ENCODE measurements at regions not wholly inside any gene's neighbourhood (a gene's known extent, or its start where the extent isn't known, plus 50 kb on each side); places are given as distances from the start of the nearest gene placed in this dataset.

DNA sequence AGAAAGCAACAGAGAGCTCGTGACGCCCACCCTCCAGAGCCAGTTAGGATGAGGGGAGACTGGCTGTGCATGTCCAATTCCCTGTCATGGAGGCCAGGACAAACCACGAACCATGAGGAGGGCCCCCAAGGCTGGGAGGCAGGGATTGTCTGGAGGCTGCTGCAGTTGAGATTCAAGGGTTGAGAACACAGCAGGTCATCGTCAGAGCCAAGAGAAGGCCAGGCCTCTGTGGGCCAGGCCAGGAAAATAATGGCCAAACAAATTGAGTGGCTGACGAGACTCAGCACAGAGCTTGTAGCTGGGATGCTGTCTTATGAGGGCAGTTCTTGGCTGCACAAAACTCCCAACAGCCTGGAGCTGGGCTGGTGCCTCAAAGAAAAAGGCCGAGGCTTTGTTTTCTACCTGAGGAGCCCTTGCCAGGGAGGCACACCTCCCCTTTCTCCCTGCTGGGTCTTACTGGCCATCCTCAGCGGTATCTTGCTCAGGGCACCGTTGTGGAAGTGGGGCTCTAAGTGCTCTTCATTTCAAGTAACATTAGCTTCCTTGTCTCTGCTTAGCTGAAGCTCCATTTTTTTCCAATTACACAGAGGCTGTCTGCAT is 665.9 kb downstream of the BCL11B start:
- Histone ChIP-seq H3K27ac (ENCODE audit: low read length) (no peak overlapping the region), H3K4me3 (ENCODE audit: low read length) (no peak overlapping the region), H3K27me3 (ENCODE audit: control insufficient read depth, insufficient read depth, low read length) (no peaks in the 10 kb centered on the region), H3K9me3 (ENCODE audit: control insufficient read depth, low read depth, low read length) (no peaks in the 10 kb centered on the region), H3K4me1 (ENCODE audit: control insufficient read depth, insufficient read depth, low read length) (no peaks in the 10 kb centered on the region), H3K36me3 (ENCODE audit: control insufficient read depth, insufficient read depth, low read length) (no peaks in the 10 kb centered on the region)
- no CpG with 5 or more reads among the region's 8 CpGs for WGBS (ENCODE audit: insufficient coverage, low lambda C conversion rate)
- no peak for DNase-seq

DNA sequence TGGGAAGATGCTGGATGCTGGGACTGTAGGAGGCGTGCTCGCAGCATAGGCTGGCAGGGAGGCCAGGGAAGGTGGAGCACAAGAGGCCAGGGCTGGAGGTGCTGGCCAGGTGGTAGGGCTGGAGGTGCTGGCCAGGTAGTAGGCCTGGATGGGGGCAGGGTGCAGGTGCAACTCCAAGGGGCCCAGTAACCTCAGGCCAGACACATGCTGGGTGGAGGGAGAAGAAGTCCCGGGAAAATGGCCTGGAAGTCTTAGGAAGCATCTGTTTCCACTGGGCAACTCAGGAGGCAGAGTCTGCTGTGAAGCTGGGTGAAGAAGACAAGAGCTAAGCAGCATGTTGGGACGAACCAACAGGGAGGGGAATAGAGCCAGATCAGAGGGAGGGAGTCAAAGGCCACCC is 665.2 kb downstream of the BCL11B start:
- no peak overlapping the region for H3K27ac ChIP-seq (ENCODE audit: low read length)
- H3K9me3 ChIP-seq (ENCODE audit: control insufficient read depth, low read depth, low read length): no peaks in the 10 kb centered on the region
- H3K4me3 ChIP-seq (ENCODE audit: low read length): no peak overlapping the region
- no peaks in the 10 kb centered on the region for H3K36me3 ChIP-seq (ENCODE audit: control insufficient read depth, insufficient read depth, low read length)
- no peaks in the 10 kb centered on the region for H3K27me3 ChIP-seq (ENCODE audit: control insufficient read depth, insufficient read depth, low read length)
- WGBS (ENCODE audit: insufficient coverage, low lambda C conversion rate): no CpG with 5 or more reads among the region's 4 CpGs
- no peaks in the 10 kb centered on the region for H3K4me1 ChIP-seq (ENCODE audit: control insufficient read depth, insufficient read depth, low read length)
- no peak for DNase-seq

DNA sequence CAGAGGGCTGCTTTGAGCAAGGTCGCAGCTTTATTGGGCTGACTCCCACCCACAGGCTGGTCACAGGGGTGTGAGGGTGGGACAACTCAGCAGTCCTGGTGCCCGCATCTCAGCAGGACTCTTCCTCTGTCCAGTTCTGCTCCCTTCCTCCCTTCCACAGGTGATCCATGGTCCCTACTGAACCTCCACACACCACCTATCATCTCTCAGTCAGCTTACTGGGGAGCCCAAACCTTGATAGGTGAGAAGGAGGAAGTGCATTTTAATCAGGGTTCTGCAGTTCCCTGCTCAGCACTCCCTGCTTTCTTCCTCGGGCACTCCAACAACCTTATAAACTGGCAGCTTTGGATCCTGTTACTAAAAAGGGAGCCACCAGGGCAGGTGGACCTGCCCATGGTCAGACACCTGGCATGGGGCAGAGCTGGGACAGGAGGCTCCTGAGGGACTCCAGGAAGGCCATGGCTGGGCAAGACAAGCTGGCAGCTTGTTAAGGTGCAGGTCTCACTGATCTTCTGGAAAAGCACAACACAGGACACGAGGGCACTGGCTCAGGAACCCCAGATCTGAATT is 664.6 kb downstream of the BCL11B start:
- no peak for DNase-seq
- WGBS (ENCODE audit: insufficient coverage, low lambda C conversion rate): no CpG with 5 or more reads among the region's 4 CpGs

DNA sequence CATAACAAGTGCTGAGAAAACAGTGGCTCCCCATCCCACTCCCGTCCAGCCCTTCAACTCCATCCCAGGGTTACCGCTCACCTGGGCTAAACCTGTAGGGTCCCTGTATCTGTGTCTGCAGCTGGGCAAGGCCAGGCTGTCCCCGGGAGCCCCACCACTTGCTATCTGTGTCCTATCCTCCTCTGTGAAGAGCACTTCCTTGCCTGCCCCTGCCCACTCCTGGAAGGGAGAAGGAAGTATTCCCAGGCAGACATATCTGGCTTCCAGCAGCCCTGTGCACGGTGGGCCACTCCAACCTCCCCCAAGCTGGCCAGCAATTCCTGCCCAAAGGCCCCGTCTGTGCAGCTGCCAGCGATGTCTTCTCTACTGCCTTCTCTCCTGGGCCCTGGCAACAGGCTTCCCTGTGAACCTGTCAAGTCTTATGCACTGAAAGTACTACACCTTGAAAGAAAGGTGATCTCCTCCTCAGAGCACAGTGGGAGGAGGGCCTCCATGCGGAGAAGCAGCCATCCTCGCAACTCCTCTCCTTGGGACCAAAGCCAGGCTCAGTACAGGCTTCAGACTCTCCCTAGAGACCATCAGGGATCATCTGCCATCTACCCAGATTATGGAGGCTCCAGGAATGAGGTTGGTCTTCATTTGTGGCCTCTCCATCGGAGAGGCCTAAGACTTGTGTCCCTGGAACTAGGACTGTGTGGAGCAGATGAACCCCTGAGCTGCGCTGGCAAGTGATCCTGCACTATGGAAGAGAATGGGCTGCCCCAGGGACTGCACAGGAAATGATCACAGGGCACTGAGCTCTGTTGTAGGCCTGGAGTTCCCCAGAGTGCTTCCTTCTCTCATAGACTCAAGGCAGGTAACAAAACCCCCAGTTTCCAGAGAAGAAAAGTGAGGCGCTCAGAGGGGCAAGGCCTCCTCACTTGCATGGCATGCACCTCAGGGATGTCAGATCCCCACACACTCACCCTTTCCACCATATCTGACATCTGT is 663.6 kb downstream of the BCL11B start:
- Histone ChIP-seq H3K27ac (ENCODE audit: low read length) (no peak overlapping the region), H3K4me3 (ENCODE audit: low read length) (no peak overlapping the region), H3K36me3 (ENCODE audit: control insufficient read depth, insufficient read depth, low read length) (no peaks in the 10 kb centered on the region), H3K4me1 (ENCODE audit: control insufficient read depth, insufficient read depth, low read length) (no peaks in the 10 kb centered on the region), H3K27me3 (ENCODE audit: control insufficient read depth, insufficient read depth, low read length) (no peaks in the 10 kb centered on the region), H3K9me3 (ENCODE audit: control insufficient read depth, low read depth, low read length) (no peaks in the 10 kb centered on the region)
- no CpG with 5 or more reads among the region's 11 CpGs for WGBS (ENCODE audit: insufficient coverage, low lambda C conversion rate)
- no peak for DNase-seq

More for the DNA sequence above, 664.6 kb downstream of the BCL11B start:
- H3K4me3 ChIP-seq (ENCODE audit: low read length): no peak overlapping the region
- no peaks in the 10 kb centered on the region for H3K9me3 ChIP-seq (ENCODE audit: control insufficient read depth, low read depth, low read length)
- no peaks in the 10 kb centered on the region for H3K4me1 ChIP-seq (ENCODE audit: control insufficient read depth, insufficient read depth, low read length)
- no peaks in the 10 kb centered on the region for H3K36me3 ChIP-seq (ENCODE audit: control insufficient read depth, insufficient read depth, low read length)
- no peak overlapping the region for H3K27ac ChIP-seq (ENCODE audit: low read length)
- no peaks in the 10 kb centered on the region for H3K27me3 ChIP-seq (ENCODE audit: control insufficient read depth, insufficient read depth, low read length)

DNA sequence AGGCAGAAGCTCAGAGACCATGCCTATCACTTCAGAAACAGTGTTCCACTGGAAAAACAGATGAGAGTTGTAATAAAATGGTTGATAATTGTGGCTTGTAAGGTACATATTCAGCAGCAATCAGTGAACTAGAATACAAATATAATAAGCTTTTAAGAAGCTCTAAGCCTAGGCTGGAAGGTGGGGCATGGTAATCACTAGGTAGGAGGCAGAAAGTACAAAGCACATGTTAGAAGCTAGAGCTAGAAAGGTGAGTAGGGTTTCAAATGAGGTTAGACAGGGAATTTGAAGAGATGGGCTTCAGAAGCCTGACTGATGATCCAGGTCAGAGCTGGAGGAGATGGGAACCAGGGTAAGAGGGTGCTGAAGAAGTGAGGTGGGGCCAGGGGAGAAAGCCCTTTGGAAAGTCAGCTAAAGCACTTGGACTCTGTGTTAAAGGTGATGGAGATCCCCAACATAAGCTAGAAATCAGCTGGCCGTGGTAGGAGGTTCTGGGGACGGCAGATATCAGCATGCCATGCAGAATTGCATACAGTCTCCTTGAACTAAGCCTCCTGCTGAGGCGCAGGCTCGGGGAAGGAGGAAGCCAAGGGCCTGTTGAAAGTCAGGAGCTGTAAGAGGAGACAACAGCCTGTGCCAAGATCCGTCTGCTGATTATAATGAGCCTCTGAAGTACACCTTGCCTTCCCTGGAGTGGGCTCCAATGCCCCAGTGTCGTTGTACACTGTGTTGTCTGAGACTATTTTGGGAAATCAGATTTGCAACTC is 659.4 kb downstream of the BCL11B start:
- Histone ChIP-seq H3K9me3 (ENCODE audit: control insufficient read depth, low read depth, low read length) (no peaks in the 10 kb centered on the region), H3K4me3 (ENCODE audit: low read length) (no peak overlapping the region), H3K27ac (ENCODE audit: low read length) (no peak overlapping the region), H3K27me3 (ENCODE audit: control insufficient read depth, insufficient read depth, low read length) (no peaks in the 10 kb centered on the region), H3K4me1 (ENCODE audit: control insufficient read depth, insufficient read depth, low read length) (no peaks in the 10 kb centered on the region), H3K36me3 (ENCODE audit: control insufficient read depth, insufficient read depth, low read length) (no peaks in the 10 kb centered on the region)
- no peak for DNase-seq
- no CpG with 5 or more reads among the region's 6 CpGs for WGBS (ENCODE audit: insufficient coverage, low lambda C conversion rate)

DNA sequence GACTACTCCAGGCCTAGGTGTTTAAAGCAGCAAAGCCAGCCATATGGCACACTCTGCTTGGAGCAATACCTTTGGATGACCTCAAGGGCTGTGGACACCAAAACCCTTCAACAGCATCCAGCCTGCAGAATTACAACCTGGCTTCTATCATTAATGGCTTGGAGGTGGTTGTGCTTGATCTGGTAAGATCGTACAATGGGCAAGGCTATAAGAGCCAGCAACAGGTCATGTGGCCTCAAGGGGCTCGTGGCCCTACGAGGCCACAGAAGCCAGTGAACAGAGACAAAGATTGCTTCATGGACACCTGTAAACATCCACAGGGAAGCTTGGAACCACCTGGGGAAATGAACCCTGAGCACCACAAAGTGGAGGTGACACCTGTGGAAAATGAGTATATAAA is 657.3 kb downstream of the BCL11B start:
- H3K4me3 ChIP-seq (ENCODE audit: low read length): no peak overlapping the region
- no peaks in the 10 kb centered on the region for H3K27me3 ChIP-seq (ENCODE audit: control insufficient read depth, insufficient read depth, low read length)
- no peaks in the 10 kb centered on the region for H3K4me1 ChIP-seq (ENCODE audit: control insufficient read depth, insufficient read depth, low read length)
- no peak overlapping the region for H3K27ac ChIP-seq (ENCODE audit: low read length)
- no peaks in the 10 kb centered on the region for H3K9me3 ChIP-seq (ENCODE audit: control insufficient read depth, low read depth, low read length)
- no CpG with 5 or more reads among the region's 3 CpGs for whole genome bisulfite sequencing (ENCODE audit: insufficient coverage, low lambda C conversion rate)
- H3K36me3 ChIP-seq (ENCODE audit: control insufficient read depth, insufficient read depth, low read length): no peaks in the 10 kb centered on the region
- DNase-seq: no peak

DNA sequence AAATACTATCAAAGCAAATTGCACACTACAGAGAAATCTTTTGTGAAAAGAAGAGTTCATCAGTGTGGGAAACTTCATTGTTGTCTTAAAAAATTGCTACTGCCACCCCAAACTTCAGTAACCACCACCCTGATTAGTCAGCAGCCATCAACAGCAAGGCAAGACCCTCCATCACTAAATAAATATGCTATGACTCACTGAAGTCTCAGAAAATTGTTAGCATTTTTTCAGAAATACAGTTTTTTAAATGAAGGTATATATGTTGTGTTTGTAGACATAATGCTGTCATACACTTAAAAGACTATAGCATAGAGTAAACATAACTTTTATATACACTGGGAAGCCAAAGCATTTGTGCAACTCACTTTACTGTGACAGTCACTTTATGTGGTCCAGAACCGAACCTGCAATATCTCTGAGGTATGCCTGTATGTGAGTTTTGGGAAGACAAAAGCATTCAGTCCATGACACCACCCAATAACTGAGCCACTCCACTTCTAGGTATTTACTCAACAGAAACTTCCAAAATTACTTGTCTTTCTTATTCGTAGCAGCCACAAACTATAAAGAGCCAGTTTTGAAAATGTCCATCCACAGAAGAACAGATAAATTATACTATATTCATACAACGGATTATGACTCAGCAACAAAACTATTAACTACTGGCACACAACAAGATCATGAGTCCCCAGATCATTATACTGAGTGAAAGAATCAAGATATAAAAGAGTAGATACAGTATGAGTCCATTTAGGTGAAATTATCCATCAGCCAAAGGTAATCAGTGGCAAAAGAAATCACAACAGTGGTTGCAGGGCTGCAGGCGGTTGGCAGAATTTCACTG is 649.6 kb downstream of the BCL11B start:
- no peak for DNase-seq
- Histone ChIP-seq H3K27ac (ENCODE audit: low read length) (no peak overlapping the region), H3K36me3 (ENCODE audit: control insufficient read depth, insufficient read depth, low read length) (no peaks in the 10 kb centered on the region), H3K4me3 (ENCODE audit: low read length) (no peak overlapping the region), H3K9me3 (ENCODE audit: control insufficient read depth, low read depth, low read length) (no peaks in the 10 kb centered on the region), H3K27me3 (ENCODE audit: control insufficient read depth, insufficient read depth, low read length) (no peaks in the 10 kb centered on the region), H3K4me1 (ENCODE audit: control insufficient read depth, insufficient read depth, low read length) (no peaks in the 10 kb centered on the region)
- no CpG with 5 or more reads among the region's 4 CpGs for WGBS (ENCODE audit: insufficient coverage, low lambda C conversion rate)

DNA sequence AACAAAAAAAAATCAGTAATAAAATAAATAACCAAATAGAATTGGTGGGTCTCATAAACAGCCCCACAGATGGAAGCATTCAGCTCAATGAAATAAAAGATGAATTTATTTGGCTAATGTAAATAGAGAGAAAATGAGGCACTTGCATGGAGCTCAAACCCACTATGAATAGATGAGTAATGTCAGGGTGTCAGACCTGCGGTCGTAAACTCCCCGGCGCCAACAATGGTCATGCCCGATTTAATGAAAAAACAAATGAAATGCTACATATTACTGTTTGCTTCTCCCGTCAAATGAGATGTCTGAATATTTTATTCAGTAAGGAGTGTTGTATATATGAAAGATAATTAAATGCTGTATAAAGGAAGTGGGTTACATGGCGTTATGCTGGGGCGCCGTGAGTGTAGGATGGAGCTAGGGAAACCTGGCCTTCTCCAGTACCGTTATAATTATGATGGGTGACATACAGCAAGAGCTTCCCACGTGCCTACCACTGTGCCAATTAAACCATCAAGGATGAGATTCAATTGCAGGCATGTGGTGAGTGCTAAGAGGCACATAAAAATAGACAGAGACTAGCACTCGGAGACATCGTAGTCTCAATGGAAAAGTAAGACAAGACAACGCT is 648.1 kb downstream of the BCL11B start:
- no peak for DNase-seq
- H3K27me3 ChIP-seq (ENCODE audit: control insufficient read depth, insufficient read depth, low read length): no peaks in the 10 kb centered on the region
- no peaks in the 10 kb centered on the region for H3K4me1 ChIP-seq (ENCODE audit: control insufficient read depth, insufficient read depth, low read length)
- H3K27ac ChIP-seq (ENCODE audit: low read length): no peak overlapping the region
- 89% methylated on average over 4 of the region's 14 CpGs for WGBS (ENCODE audit: insufficient coverage, low lambda C conversion rate)
- no peaks in the 10 kb centered on the region for H3K36me3 ChIP-seq (ENCODE audit: control insufficient read depth, insufficient read depth, low read length)
- no peaks in the 10 kb centered on the region for H3K9me3 ChIP-seq (ENCODE audit: control insufficient read depth, low read depth, low read length)
- no peak overlapping the region for H3K4me3 ChIP-seq (ENCODE audit: low read length)

DNA sequence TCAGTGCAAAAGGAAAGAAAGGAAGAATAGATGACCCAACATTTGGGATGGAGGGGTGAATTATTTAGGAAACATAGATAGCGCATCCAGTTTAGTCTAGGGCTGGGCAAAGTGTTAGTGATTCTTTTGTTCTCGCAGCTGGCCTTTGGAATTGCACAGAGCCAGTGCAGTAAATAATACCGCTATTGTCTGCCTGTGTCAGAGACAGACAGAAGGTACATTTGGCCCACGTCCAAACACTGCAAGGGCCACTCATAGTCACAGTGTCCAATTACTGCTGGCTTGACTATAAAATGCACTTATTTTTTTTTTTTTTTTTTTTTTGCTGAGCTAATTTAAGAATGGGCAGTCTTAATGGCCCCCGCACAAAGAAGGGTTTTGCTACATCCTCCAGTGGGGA is 638.6 kb downstream of the BCL11B start:
- Histone ChIP-seq H3K27me3 (ENCODE audit: control insufficient read depth, insufficient read depth, low read length) (no peaks in the 10 kb centered on the region), H3K4me3 (ENCODE audit: low read length) (no peak overlapping the region), H3K36me3 (ENCODE audit: control insufficient read depth, insufficient read depth, low read length) (no peaks in the 10 kb centered on the region), H3K27ac (ENCODE audit: low read length) (no peak overlapping the region), H3K4me1 (ENCODE audit: control insufficient read depth, insufficient read depth, low read length) (no peaks in the 10 kb centered on the region), H3K9me3 (ENCODE audit: control insufficient read depth, low read depth, low read length) (no peaks in the 10 kb centered on the region)
- no peak for DNase-seq
- WGBS (ENCODE audit: insufficient coverage, low lambda C conversion rate): no CpG with 5 or more reads among the region's 5 CpGs
